ENCODE measurements at regions not wholly inside any gene's neighbourhood (a gene's known extent, or its start where the extent isn't known, plus 50 kb on each side); places are given as distances from the start of the nearest gene placed in this dataset.

- Histone ChIP-seq H3K4me3 (ENCODE audit: control insufficient read depth in 2 of 3, extremely low read depth in 1 of 3, insufficient read depth in 2 of 3, low read depth in 1 of 3, low read length in 3 of 3) (no peak overlapping the region), H4K20me1 (ENCODE audit: control insufficient read depth, extremely low read depth, insufficient read depth, low read length) (no peaks in the 10 kb centered on the region), H3K9me1 (ENCODE audit: control insufficient read depth, extremely low read depth, insufficient read depth, low read length) (no peaks in the 10 kb centered on the region), H3K36me3 (ENCODE audit: control insufficient read depth in 2 of 2, extremely low read depth in 1 of 2, insufficient read depth in 2 of 2, low read length in 2 of 2) (no peaks in the 10 kb centered on the region), H3K9me3 (ENCODE audit: control insufficient read depth, low read depth, low read length) (no peaks in the 10 kb centered on the region), H3K9ac (ENCODE audit: control insufficient read depth, extremely low read depth, insufficient read depth, low read length) (no peak overlapping the region), H3K27me3 (ENCODE audit: control insufficient read depth, extremely low read depth, insufficient read depth, low read length) (no peaks in the 10 kb centered on the region), H3K79me2 (ENCODE audit: control insufficient read depth, insufficient read depth, low read length) (no peaks in the 10 kb centered on the region), H2AFZ (ENCODE audit: control insufficient read depth, low read length) (no peak overlapping the region), H3K4me1 (ENCODE audit: control insufficient read depth, extremely low read depth, insufficient read depth, low read length) (no peaks in the 10 kb centered on the region), H3K4me2 (ENCODE audit: control insufficient read depth, extremely low read depth, insufficient read depth, low read depth, low read length) (no peak overlapping the region), H3K27ac (ENCODE audit: control insufficient read depth, insufficient read depth, low read length) (no peak overlapping the region)
- DNase-seq (ENCODE audit: low read depth, low spot score): no peak
- no peak for TF ChIP-seq CTCF (optimal IDR thresholded peaks at IDR 0.05 in 1 of 3, IDR thresholded peaks at IDR 0.05 in 1 of 3, conservative IDR thresholded peaks at IDR 0.05 in 1 of 3; ENCODE audit: extremely low read depth in 1 of 3, insufficient read depth in 2 of 3, low read length in 3 of 3)
- dilution Hi-C loops (cut with MboI; ENCODE audit: extremely low pct_ligation_motif_present, low sequenced_read_pairs): no loop called here
- no peak for FAIRE-seq
Measured at GRCh38 chr16:25586826-25587225, 104.9 kb upstream of the HS3ST4 start.

GRCh38 chr16:25585526-25585925 lies 106.2 kb upstream of the HS3ST4 start:
- DNase-seq (ENCODE audit: low read depth, low spot score) (no peak), FAIRE-seq (no peak)
- Histone ChIP-seq H3K9ac (ENCODE audit: control insufficient read depth, extremely low read depth, insufficient read depth, low read length) (no peak overlapping the region), H3K36me3 (ENCODE audit: control insufficient read depth in 2 of 2, extremely low read depth in 1 of 2, insufficient read depth in 2 of 2, low read length in 2 of 2) (no peaks in the 10 kb centered on the region), H3K9me1 (ENCODE audit: control insufficient read depth, extremely low read depth, insufficient read depth, low read length) (no peaks in the 10 kb centered on the region), H3K79me2 (ENCODE audit: control insufficient read depth, insufficient read depth, low read length) (no peaks in the 10 kb centered on the region), H3K4me1 (ENCODE audit: control insufficient read depth, extremely low read depth, insufficient read depth, low read length) (no peaks in the 10 kb centered on the region), H2AFZ (ENCODE audit: control insufficient read depth, low read length) (no peak overlapping the region), H3K4me3 (ENCODE audit: control insufficient read depth in 2 of 3, extremely low read depth in 1 of 3, insufficient read depth in 2 of 3, low read depth in 1 of 3, low read length in 3 of 3) (no peak overlapping the region), H3K27me3 (ENCODE audit: control insufficient read depth, extremely low read depth, insufficient read depth, low read length) (no peaks in the 10 kb centered on the region), H3K4me2 (ENCODE audit: control insufficient read depth, extremely low read depth, insufficient read depth, low read depth, low read length) (no peak overlapping the region), H3K9me3 (ENCODE audit: control insufficient read depth, low read depth, low read length) (no peaks in the 10 kb centered on the region), H3K27ac (ENCODE audit: control insufficient read depth, insufficient read depth, low read length) (no peak overlapping the region), H4K20me1 (ENCODE audit: control insufficient read depth, extremely low read depth, insufficient read depth, low read length) (no peaks in the 10 kb centered on the region)
- TF ChIP-seq EZH2 (IDR thresholded peaks at IDR 0.05; ENCODE audit: low read length) (no peak), CTCF (optimal IDR thresholded peaks at IDR 0.05 in 1 of 3, IDR thresholded peaks at IDR 0.05 in 1 of 3, conservative IDR thresholded peaks at IDR 0.05 in 1 of 3; ENCODE audit: extremely low read depth in 1 of 3, insufficient read depth in 2 of 3, low read length in 3 of 3) (no peak)
- dilution Hi-C loops (cut with MboI; ENCODE audit: extremely low pct_ligation_motif_present, low sequenced_read_pairs): no loop called here

Measured in keratinocyte (primary cell).